Duodenal mucosa (tissue), 2 donors: ENCODE measurements at regions not wholly inside any gene's neighbourhood (a gene's known extent, or its start where the extent isn't known, plus 50 kb on each side); places are given as distances from the start of the nearest gene placed in this dataset.

Experiments used
- H3K27ac ChIP-seq: one replicate; pipeline ENCODE4 v1.7.0; 2013; ENCODE audit warnings: low read depth, low read length
- H3K27me3 ChIP-seq, 2 donors: one replicate each; pipeline ENCODE4 v1.7.0; 2013; ENCODE audit warnings: low read length in 2 of 2, control low read depth in 1 of 2; ENCODE audit not compliant: insufficient read depth in 2 of 2, control insufficient read depth in 1 of 2
- H3K36me3 ChIP-seq, 2 donors: one replicate each; pipeline ENCODE4 v1.7.0; 2013; ENCODE audit warnings: low read length in 2 of 2, control low read depth in 1 of 2; ENCODE audit not compliant: insufficient read depth in 2 of 2, control insufficient read depth in 1 of 2
- H3K4me1 ChIP-seq, 2 donors: one replicate each; pipeline ENCODE4 v1.7.0; 2013; ENCODE audit warnings: low read length in 2 of 2, control low read depth in 1 of 2; ENCODE audit not compliant: insufficient read depth in 2 of 2, control insufficient read depth in 1 of 2
- H3K4me3 ChIP-seq, 2 donors: one replicate each; pipeline ENCODE4 v1.7.0; 2013; ENCODE audit warnings: low read length in 2 of 2, low read depth in 1 of 2
- H3K9ac ChIP-seq, 2 donors: one replicate each; pipeline ENCODE4 v1.7.0; 2013; ENCODE audit warnings: low read length in 2 of 2, low read depth in 1 of 2
- H3K9me3 ChIP-seq, 2 donors: one replicate each; pipeline ENCODE4 v1.7.0; 2013; ENCODE audit warnings: low read length in 2 of 2, control low read depth in 1 of 2; ENCODE audit not compliant: control insufficient read depth in 1 of 2

DNA sequence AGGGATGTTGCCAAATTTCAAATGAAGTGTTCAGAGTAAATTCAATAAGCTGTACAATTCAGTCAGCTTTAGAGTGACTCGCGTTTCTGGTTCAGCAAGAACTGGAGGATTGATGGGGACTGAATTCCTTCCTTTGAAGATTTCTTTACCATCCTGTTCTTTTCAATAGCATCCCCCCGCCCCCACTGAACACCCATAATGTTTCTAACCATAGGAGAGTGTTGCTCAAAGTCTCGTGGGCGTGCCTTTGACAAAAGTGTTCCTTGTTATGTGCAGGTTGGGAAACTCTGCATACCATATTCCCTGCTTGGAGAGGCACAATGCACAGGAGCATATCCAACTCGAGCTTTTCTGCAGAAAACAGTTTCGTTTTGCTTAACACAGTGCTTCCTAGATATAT lies 323.5 kb upstream of the CASK start:
- H3K4me3 ChIP-seq: peak overlapping the region in 1 of 2 donors; percentile 29

GRCh38 chrX:42242004-42242403 lies 318.6 kb upstream of the CASK start:
- no peaks in the 10 kb centered on the region for H3K36me3 ChIP-seq
- no peak overlapping the region for H3K27ac ChIP-seq
- no peaks in the 10 kb centered on the region for H3K9me3 ChIP-seq

More for the DNA sequence above, 323.5 kb upstream of the CASK start:
- no peak overlapping the region for H3K9ac ChIP-seq
- H3K36me3 ChIP-seq: no peaks in the 10 kb centered on the region
- no peaks in the 10 kb centered on the region for H3K4me1 ChIP-seq
- no peaks in the 10 kb centered on the region for H3K27me3 ChIP-seq
- H3K9me3 ChIP-seq: no peaks in the 10 kb centered on the region
- no peak overlapping the region for H3K27ac ChIP-seq

GRCh38 chrX:42241421-42241820 lies 318.1 kb upstream of the CASK start:
- Histone ChIP-seq H3K9ac (no peak overlapping the region), H3K27ac (no peak overlapping the region), H3K4me1 (no peaks in the 10 kb centered on the region), H3K27me3 (no peaks in the 10 kb centered on the region), H3K36me3 (no peaks in the 10 kb centered on the region), H3K9me3 (no peaks in the 10 kb centered on the region), H3K4me3 (no peak overlapping the region)

More at GRCh38 chrX:42242004-42242403, 318.6 kb upstream of the CASK start:
- Histone ChIP-seq H3K4me1 (no peaks in the 10 kb centered on the region), H3K27me3 (no peaks in the 10 kb centered on the region), H3K9ac (no peak overlapping the region), H3K4me3 (no peak overlapping the region)

GRCh38 chrX:42237956-42238355 lies 314.6 kb upstream of the CASK start:
- Histone ChIP-seq H3K9me3 (no peaks in the 10 kb centered on the region), H3K4me1 (no peaks in the 10 kb centered on the region), H3K27me3 (no peaks in the 10 kb centered on the region), H3K9ac (no peak overlapping the region), H3K27ac (no peak overlapping the region), H3K36me3 (no peaks in the 10 kb centered on the region), H3K4me3 (no peak overlapping the region)

DNA sequence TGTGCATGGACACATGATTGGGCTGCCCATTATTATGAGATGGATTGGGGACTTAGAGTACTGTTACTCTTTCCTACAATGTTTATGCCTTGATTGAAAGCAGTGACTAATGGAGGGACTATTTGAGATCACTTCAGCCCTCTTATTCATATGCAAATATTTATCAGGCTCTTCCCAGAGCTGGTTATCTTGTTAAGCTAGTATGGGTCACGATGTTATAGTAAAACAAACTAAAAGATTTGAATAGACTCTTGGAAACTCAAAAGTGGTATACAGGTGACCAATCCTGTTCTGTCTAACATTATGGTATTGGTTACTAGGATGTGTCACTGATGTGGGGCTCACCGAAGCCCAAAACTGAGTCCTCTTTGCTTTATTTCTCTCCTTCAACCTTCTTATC lies 306.2 kb upstream of the CASK start:
- Histone ChIP-seq H3K36me3 (no peaks in the 10 kb centered on the region), H3K27me3 (no peaks in the 10 kb centered on the region), H3K4me3 (no peak overlapping the region), H3K9ac (no peak overlapping the region), H3K9me3 (no peaks in the 10 kb centered on the region), H3K4me1 (no peaks in the 10 kb centered on the region), H3K27ac (no peak overlapping the region)

GRCh38 chrX:42220666-42221065 lies 297.3 kb upstream of the CASK start:
- Histone ChIP-seq H3K4me3 (no peak overlapping the region), H3K36me3 (no peaks in the 10 kb centered on the region), H3K27ac (no peak overlapping the region), H3K4me1 (no peaks in the 10 kb centered on the region), H3K9me3 (no peaks in the 10 kb centered on the region), H3K9ac (no peak overlapping the region), H3K27me3 (no peaks in the 10 kb centered on the region)

DNA sequence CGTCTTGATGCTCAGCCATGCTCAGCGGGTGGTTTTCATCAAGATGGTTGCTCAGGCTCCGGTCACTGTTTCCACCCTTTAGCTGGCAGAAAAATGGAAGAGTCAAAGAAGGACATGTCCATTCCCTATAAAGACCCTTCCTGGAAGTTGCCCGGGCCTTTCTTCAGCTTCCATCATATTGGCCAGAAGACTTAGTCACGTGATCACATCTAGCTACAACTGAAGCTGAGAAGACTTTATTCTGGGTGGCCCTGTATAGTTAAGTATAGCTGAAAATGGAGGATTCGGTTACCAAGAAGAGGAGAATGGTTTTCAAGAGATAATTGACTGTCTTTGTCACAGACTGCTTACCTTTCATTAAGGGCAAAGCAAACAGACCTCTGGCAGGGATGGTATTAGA lies 296.7 kb upstream of the CASK start:
- Histone ChIP-seq H3K4me3 (no peak overlapping the region), H3K4me1 (no peaks in the 10 kb centered on the region), H3K9me3 (no peaks in the 10 kb centered on the region), H3K9ac (no peak overlapping the region), H3K27me3 (no peaks in the 10 kb centered on the region), H3K27ac (no peak overlapping the region), H3K36me3 (no peaks in the 10 kb centered on the region)

DNA sequence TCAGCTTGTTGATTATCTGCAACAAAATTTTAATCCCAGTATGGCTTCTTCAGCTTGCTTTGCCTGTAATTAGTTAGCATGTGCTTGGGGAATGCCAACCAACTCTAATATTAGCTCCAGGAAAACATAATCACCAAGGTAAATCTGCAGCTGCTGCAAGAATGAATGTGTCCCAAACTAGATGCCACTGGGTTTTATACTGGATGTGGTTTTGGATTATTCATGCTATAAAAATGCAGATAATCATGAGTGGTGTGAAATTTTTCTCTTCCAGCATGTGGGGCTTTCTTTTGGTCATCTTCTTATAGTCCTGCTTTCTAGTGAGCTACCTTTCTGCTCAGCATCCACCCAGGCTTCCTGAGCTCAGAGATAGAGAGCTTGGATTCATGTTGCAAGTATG lies 295.9 kb upstream of the CASK start:
- H3K27ac ChIP-seq: no peak overlapping the region
- no peaks in the 10 kb centered on the region for H3K4me1 ChIP-seq
- H3K27me3 ChIP-seq: no peaks in the 10 kb centered on the region
- H3K9ac ChIP-seq: no peak overlapping the region
- no peak overlapping the region for H3K4me3 ChIP-seq
- no peaks in the 10 kb centered on the region for H3K36me3 ChIP-seq
- no peaks in the 10 kb centered on the region for H3K9me3 ChIP-seq

GRCh38 chrX:42195506-42195905 lies 272.2 kb upstream of the CASK start:
- Histone ChIP-seq H3K27me3 (no peaks in the 10 kb centered on the region), H3K9me3 (no peaks in the 10 kb centered on the region), H3K27ac (no peak overlapping the region), H3K36me3 (no peaks in the 10 kb centered on the region), H3K9ac (no peak overlapping the region), H3K4me3 (no peak overlapping the region), H3K4me1 (no peaks in the 10 kb centered on the region)

DNA sequence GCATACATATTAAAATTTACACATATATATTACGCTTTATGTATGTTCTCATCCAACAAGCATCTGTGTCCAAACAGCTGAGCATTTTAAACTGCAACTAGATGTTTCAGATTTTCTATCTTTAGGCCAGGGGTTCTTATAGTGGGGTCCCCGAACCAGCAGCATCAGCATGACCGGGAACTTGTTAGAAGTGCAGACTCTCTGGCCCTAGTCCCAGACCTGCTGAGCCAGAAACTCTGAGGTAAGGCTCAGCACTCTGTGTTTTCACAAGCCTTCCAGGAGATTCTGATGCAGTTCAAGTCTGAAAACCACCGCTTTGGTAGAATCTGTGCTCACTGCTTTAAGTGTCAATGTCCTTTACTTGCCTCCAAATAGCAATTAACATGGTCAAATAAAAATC lies 266.2 kb upstream of the CASK start:
- no peak overlapping the region for H3K9ac ChIP-seq
- H3K36me3 ChIP-seq: no peaks in the 10 kb centered on the region
- no peak overlapping the region for H3K27ac ChIP-seq
- no peak overlapping the region for H3K4me3 ChIP-seq
- no peaks in the 10 kb centered on the region for H3K4me1 ChIP-seq
- H3K27me3 ChIP-seq: no peaks in the 10 kb centered on the region
- H3K9me3 ChIP-seq: no peaks in the 10 kb centered on the region

GRCh38 chrX:42188730-42189129 lies 265.4 kb upstream of the CASK start:
- no peak overlapping the region for H3K4me3 ChIP-seq
- H3K27ac ChIP-seq: no peak overlapping the region
- no peaks in the 10 kb centered on the region for H3K9me3 ChIP-seq
- H3K9ac ChIP-seq: no peak overlapping the region
- H3K36me3 ChIP-seq: no peaks in the 10 kb centered on the region
- no peaks in the 10 kb centered on the region for H3K4me1 ChIP-seq
- H3K27me3 ChIP-seq: no peaks in the 10 kb centered on the region
